ENCODE measurements at regions not wholly inside any gene's neighbourhood (a gene's known extent, or its start where the extent isn't known, plus 50 kb on each side); places are given as distances from the start of the nearest gene placed in this dataset.
"Not testable (repeated sequence)": the region's sequence is repeated elsewhere in the genome, so short reads cannot be mapped to it uniquely, and the experiment has no call there.

DNA sequence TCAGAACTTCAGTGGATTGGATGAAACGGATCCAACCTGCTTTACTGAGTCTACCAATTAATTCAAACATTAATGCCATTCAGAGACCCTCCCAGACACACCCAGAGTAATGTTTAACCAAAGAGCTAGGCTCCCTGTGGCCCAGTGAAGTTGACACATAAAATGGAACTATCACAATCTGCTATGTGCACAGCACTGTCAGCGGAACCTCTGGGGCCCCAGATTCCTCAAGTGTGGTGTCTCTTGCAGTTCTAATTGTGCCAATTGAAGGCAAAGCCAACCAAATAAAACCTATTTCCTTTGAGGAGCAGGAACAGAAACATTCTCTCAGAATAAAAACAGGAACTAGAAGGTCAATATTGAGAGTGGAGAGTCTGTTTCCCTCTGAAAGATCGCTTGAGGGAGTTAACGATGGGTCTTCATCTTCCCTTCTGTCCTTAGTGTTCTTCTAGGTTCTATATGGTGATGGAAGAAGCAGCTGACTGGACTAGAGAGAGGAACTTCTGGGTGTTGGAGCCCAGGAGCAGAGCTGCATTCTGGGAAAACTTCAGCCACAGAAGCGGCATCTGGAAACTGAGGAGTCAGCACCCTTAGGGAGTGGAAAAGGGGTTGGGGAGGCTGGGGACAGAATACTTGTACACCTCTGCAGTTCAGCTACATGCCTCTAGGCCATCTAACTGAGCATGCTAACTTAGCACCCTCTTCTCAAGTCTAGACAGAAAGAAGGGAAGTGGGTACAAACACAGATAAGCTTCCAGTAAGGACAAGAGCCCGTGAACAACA is 174.4 kb upstream of the FBXO11 start:
- Histone ChIP-seq H3K36me3 (ENCODE audit: control insufficient read depth in 3 of 3, insufficient read depth in 2 of 3, low read depth in 1 of 3, low read length in 3 of 3) (no peaks in the 10 kb centered on the region), H3K27me3 (ENCODE audit: control insufficient read depth in 3 of 3, insufficient read depth in 3 of 3, low read length in 3 of 3) (no peaks in the 10 kb centered on the region), H3K4me3 (ENCODE audit: low read depth in 1 of 3, low read length in 3 of 3) (no peak overlapping the region), H3K4me1 (ENCODE audit: control insufficient read depth in 3 of 3, insufficient read depth in 2 of 3, low read depth in 1 of 3, low read length in 2 of 3) (no peaks in the 10 kb centered on the region), H3K27ac (ENCODE audit: low read depth in 1 of 3, low read length in 2 of 3) (no peak overlapping the region), H3K9me3 (ENCODE audit: control insufficient read depth in 2 of 2, insufficient read depth in 1 of 2, low read depth in 1 of 2, low read length in 1 of 2) (peaks cover 0 to 4% of the 10 kb centered on the region in 2 donors)
- DNase-seq, result no peak
- no peak for FAIRE-seq
- WGBS, 3 donors, result 68 to 78% (median 76%) methylated on average over 6 of the region's 6 CpGs

DNA sequence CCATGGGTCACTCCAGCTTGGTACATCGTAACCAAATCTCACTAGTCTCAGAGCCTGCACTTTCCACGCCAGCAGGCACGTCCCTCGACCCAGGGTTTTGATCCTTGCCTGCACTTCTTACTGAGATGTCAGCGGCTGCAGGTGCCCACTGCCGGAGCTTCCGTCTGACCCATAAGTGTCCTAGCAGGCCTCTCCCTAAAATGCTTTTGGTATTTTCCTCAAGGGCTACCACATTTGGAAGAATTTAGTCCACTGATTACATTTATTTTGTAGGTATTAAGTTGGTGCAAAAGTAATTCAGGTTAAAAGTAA is 175.0 kb upstream of the FBXO11 start:
- H3K4me1 ChIP-seq (ENCODE audit: control insufficient read depth in 3 of 3, insufficient read depth in 2 of 3, low read depth in 1 of 3, low read length in 2 of 3), result no peaks in the 10 kb centered on the region
- no peaks in the 10 kb centered on the region for H3K36me3 ChIP-seq (ENCODE audit: control insufficient read depth in 3 of 3, insufficient read depth in 2 of 3, low read depth in 1 of 3, low read length in 3 of 3)
- WGBS, 3 donors, result 75 to 90% (median 77%) methylated on average over 7 of the region's 7 CpGs
- DNase-seq (no peak), FAIRE-seq (no peak)
- H3K27ac ChIP-seq (ENCODE audit: low read depth in 1 of 3, low read length in 2 of 3), result no peak overlapping the region
- no peak overlapping the region for H3K4me3 ChIP-seq (ENCODE audit: low read depth in 1 of 3, low read length in 3 of 3)
- peaks cover 0 to 8% of the 10 kb centered on the region in 2 donors for H3K9me3 ChIP-seq (ENCODE audit: control insufficient read depth in 2 of 2, insufficient read depth in 1 of 2, low read depth in 1 of 2, low read length in 1 of 2)
- no peaks in the 10 kb centered on the region for H3K27me3 ChIP-seq (ENCODE audit: control insufficient read depth in 3 of 3, insufficient read depth in 3 of 3, low read length in 3 of 3)

DNA sequence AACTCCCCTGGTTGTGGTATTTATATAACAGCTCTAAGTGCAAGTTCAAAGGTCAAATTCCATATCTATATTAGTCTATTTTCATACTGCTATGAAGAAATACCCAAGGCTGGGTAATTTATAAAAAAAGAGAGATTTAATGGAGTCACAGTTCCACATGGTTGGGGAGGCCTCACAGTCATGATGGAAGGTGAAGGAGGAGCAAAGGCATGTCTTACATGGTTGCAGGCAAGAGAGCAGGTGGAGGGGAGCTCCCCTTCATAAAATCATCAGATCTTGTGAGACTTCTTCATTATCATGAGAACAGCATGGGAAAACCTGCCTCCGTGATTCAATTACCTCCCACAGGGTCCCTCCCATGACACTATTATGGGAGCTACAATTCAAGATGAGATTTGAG is 179.6 kb upstream of the FBXO11 start:
- H3K36me3 ChIP-seq (ENCODE audit: control insufficient read depth in 3 of 3, insufficient read depth in 2 of 3, low read depth in 1 of 3, low read length in 3 of 3), result no peaks in the 10 kb centered on the region
- H3K27me3 ChIP-seq (ENCODE audit: control insufficient read depth in 3 of 3, insufficient read depth in 3 of 3, low read length in 3 of 3), result no peaks in the 10 kb centered on the region
- no peak overlapping the region for H3K4me3 ChIP-seq (ENCODE audit: low read depth in 1 of 3, low read length in 3 of 3)
- WGBS, 3 donors, result 82 to 89% (median 87%) methylated on average over 1 of the region's 1 CpG
- FAIRE-seq (no peak), DNase-seq (no peak)
- no peak overlapping the region for H3K27ac ChIP-seq (ENCODE audit: low read depth in 1 of 3, low read length in 2 of 3)
- peaks cover 0 to 12% of the 10 kb centered on the region in 2 donors for H3K9me3 ChIP-seq (ENCODE audit: control insufficient read depth in 2 of 2, insufficient read depth in 1 of 2, low read depth in 1 of 2, low read length in 1 of 2)
- no peaks in the 10 kb centered on the region for H3K4me1 ChIP-seq (ENCODE audit: control insufficient read depth in 3 of 3, insufficient read depth in 2 of 3, low read depth in 1 of 3, low read length in 2 of 3)

DNA sequence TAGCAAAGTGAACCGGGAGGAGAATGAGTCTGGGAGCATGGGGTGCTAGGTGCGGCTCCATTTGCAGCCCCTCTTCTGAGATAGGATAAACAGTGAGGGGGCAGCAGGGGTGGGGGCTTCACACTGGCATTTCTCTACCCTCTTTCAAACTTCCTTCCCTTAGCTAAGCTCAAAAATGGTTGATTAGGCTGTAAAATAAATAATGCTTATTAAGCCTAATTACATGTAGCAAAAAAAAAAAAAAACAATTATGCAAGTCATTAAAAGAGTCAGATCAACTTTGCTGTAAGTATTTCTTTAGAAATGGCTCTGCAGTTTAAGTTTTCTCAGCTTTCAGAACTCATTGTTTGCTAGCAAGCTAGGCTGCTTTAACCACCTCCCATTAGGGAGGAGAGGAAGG is 182.7 kb upstream of the FBXO11 start:
- no peaks in the 10 kb centered on the region for H3K4me1 ChIP-seq (ENCODE audit: control insufficient read depth in 3 of 3, insufficient read depth in 2 of 3, low read depth in 1 of 3, low read length in 2 of 3)
- no peaks in the 10 kb centered on the region for H3K36me3 ChIP-seq (ENCODE audit: control insufficient read depth in 3 of 3, insufficient read depth in 2 of 3, low read depth in 1 of 3, low read length in 3 of 3)
- DNase-seq (no peak), FAIRE-seq (no peak)
- H3K9me3 ChIP-seq (ENCODE audit: control insufficient read depth in 2 of 2, insufficient read depth in 1 of 2, low read depth in 1 of 2, low read length in 1 of 2), result peaks cover 0 to 14% of the 10 kb centered on the region in 2 donors
- no peaks in the 10 kb centered on the region for H3K27me3 ChIP-seq (ENCODE audit: control insufficient read depth in 3 of 3, insufficient read depth in 3 of 3, low read length in 3 of 3)
- H3K4me3 ChIP-seq (ENCODE audit: low read depth in 1 of 3, low read length in 3 of 3), result no peak overlapping the region
- WGBS, 3 donors, result 82 to 90% (median 87%) methylated on average over 2 of the region's 2 CpGs
- H3K27ac ChIP-seq (ENCODE audit: low read depth in 1 of 3, low read length in 2 of 3), result no peak overlapping the region

DNA sequence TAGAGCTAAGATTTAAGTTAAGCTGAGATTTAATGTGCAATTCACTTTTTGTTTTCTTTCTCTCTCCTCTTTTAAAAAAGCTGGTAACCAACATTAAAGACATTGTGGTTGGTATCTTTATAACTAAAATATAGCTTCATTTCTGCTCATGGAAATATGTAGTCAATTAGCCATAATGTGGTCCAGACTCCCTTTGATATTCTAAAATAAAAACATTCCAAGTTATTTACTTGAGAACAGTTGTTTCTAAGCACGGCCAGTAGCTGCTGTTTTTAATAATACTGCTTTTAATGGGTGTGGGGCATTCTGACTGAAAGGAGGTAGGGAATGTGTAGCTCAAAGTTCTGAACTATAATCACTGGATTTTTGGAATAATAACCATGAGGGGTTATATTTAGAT is 183.3 kb upstream of the FBXO11 start:
- 57 to 60% (median 57%) methylated on average over 1 of the region's 1 CpG for WGBS, 3 donors
- DNase-seq, result no peak
- no peak overlapping the region for H3K4me3 ChIP-seq (ENCODE audit: low read depth in 1 of 3, low read length in 3 of 3)
- H3K27me3 ChIP-seq (ENCODE audit: control insufficient read depth in 3 of 3, insufficient read depth in 3 of 3, low read length in 3 of 3), result no peaks in the 10 kb centered on the region
- no peak overlapping the region for H3K27ac ChIP-seq (ENCODE audit: low read depth in 1 of 3, low read length in 2 of 3)
- no peaks in the 10 kb centered on the region for H3K36me3 ChIP-seq (ENCODE audit: control insufficient read depth in 3 of 3, insufficient read depth in 2 of 3, low read depth in 1 of 3, low read length in 3 of 3)
- H3K9me3 ChIP-seq (ENCODE audit: control insufficient read depth in 2 of 2, insufficient read depth in 1 of 2, low read depth in 1 of 2, low read length in 1 of 2), result peaks cover 0 to 14% of the 10 kb centered on the region in 2 donors
- H3K4me1 ChIP-seq (ENCODE audit: control insufficient read depth in 3 of 3, insufficient read depth in 2 of 3, low read depth in 1 of 3, low read length in 2 of 3), result no peaks in the 10 kb centered on the region
- FAIRE-seq, result no peak

DNA sequence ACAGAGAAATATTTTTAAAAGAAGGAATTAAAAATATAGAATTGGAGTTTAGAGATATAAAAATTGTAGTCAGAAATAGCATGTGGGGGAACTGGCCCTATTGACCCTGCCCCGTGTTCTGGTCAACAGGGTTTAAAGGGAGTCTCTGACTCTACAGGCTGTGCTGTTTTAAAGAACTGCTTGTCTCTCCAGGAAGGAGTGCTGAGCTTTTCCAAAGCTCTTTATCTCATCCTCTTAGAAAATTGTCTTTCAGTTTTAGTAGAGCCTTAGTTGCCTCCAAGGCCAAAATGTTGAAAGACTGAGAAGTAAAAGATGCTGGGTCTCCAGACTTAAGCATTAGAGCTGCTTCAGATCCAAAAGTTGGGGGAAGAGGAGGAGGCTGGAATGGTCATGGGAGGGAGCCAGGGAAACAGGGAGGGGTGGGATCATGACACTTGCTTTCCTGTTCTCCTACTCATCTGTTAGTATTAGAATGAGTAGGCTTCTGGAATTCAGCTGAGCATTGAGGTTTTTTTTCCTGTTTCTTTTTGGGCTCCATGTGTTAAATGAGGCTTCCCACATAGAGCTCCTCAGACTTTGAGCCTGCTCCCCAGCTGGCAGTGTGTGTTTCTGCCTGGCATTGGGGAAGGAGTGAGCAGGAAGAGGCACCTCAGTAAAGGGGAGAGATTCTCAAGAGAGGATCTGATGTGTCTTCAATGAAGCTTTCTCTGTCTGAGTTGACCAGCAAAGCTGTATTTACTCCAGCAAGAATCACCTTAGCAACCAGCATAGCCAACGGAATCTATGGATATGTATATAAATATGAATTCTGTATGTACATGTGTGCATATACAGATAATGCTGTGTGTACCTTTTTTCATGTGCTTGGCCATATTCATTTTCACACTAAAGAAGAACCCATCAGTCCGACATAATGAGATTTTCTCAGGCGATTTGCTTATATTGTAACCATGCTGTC is 186.8 kb upstream of the FBXO11 start:
- Histone ChIP-seq H3K27ac (ENCODE audit: low read depth in 1 of 3, low read length in 2 of 3) (no peak overlapping the region), H3K4me3 (ENCODE audit: low read depth in 1 of 3, low read length in 3 of 3) (no peak overlapping the region), H3K4me1 (ENCODE audit: control insufficient read depth in 3 of 3, insufficient read depth in 2 of 3, low read depth in 1 of 3, low read length in 2 of 3) (no peaks in the 10 kb centered on the region), H3K9me3 (ENCODE audit: control insufficient read depth in 2 of 2, insufficient read depth in 1 of 2, low read depth in 1 of 2, low read length in 1 of 2) (peaks cover 0 to 2% of the 10 kb centered on the region in 2 donors), H3K36me3 (ENCODE audit: control insufficient read depth in 3 of 3, insufficient read depth in 2 of 3, low read depth in 1 of 3, low read length in 3 of 3) (no peaks in the 10 kb centered on the region), H3K27me3 (ENCODE audit: control insufficient read depth in 3 of 3, insufficient read depth in 3 of 3, low read length in 3 of 3) (no peaks in the 10 kb centered on the region)
- FAIRE-seq (no peak), DNase-seq (no peak)
- 85 to 92% (median 92%) methylated on average over 4 of the region's 4 CpGs for WGBS, 3 donors

DNA sequence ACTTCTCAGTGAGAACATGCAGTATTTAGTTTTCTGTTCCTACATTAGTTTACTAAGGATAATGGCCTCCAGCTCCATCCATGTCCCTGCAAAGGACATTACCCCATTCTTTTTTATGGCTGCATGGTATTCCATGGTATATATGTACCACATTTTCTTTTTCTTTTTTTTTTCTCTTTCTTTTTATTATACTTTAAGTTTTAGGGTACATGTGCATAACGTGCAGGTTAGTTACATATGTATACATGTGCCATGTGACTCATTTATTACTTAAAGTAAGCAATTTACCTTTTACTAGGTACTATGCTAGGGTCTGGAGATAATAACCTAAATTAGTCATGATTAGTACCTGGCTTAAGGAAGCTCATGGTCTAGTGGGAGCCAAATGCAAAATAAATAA is 190.5 kb upstream of the FBXO11 start:
- not testable (repeated sequence) for H3K4me1 ChIP-seq (ENCODE audit: control insufficient read depth in 3 of 3, insufficient read depth in 2 of 3, low read depth in 1 of 3, low read length in 2 of 3); H3K4me3 ChIP-seq (ENCODE audit: low read depth in 1 of 3, low read length in 3 of 3); FAIRE-seq; H3K27ac ChIP-seq (ENCODE audit: low read depth in 1 of 3, low read length in 2 of 3); DNase-seq; H3K27me3 ChIP-seq (ENCODE audit: control insufficient read depth in 3 of 3, insufficient read depth in 3 of 3, low read length in 3 of 3); H3K36me3 ChIP-seq (ENCODE audit: control insufficient read depth in 3 of 3, insufficient read depth in 2 of 3, low read depth in 1 of 3, low read length in 3 of 3); H3K9me3 ChIP-seq (ENCODE audit: control insufficient read depth in 2 of 2, insufficient read depth in 1 of 2, low read depth in 1 of 2, low read length in 1 of 2)
- WGBS, 3 donors, result 52 to 70% (median 52%) methylated on average over 1 of the region's 1 CpG

DNA sequence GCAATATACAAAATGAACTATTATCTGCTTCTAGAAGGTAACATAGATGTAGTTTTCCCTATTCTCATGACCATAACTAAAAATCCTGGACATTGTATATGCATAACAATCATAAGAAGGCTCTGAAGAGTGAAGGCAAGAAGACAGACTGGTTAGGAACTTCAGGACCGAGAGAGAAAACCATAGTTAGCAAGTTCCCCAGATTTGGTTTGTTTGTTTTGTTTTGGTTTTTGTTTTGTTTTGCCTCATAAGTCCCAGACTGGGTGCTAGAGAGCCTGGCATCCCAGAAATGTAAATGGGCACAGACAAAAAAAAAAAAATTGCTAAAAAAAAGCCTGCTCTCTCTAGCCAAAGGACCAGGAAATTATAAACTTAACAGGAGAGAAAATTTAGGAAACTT is 192.2 kb upstream of the FBXO11 start:
- FAIRE-seq (no peak), DNase-seq (no peak)
- H3K9me3 ChIP-seq (ENCODE audit: control insufficient read depth in 2 of 2, insufficient read depth in 1 of 2, low read depth in 1 of 2, low read length in 1 of 2), result peaks cover 0 to 2% of the 10 kb centered on the region in 2 donors
- no peak overlapping the region for H3K27ac ChIP-seq (ENCODE audit: low read depth in 1 of 3, low read length in 2 of 3)
- 33 to 77% (median 61%) methylated on average over 1 of the region's 1 CpG for WGBS, 3 donors
- H3K4me3 ChIP-seq (ENCODE audit: low read depth in 1 of 3, low read length in 3 of 3), result no peak overlapping the region
- no peaks in the 10 kb centered on the region for H3K4me1 ChIP-seq (ENCODE audit: control insufficient read depth in 3 of 3, insufficient read depth in 2 of 3, low read depth in 1 of 3, low read length in 2 of 3)
- H3K36me3 ChIP-seq (ENCODE audit: control insufficient read depth in 3 of 3, insufficient read depth in 2 of 3, low read depth in 1 of 3, low read length in 3 of 3), result no peaks in the 10 kb centered on the region
- peaks cover 0 to 2% (median 0%) of the 10 kb centered on the region in 3 donors for H3K27me3 ChIP-seq (ENCODE audit: control insufficient read depth in 3 of 3, insufficient read depth in 3 of 3, low read length in 3 of 3)
